ENCODE measurements at regions not wholly inside any gene's neighbourhood (a gene's known extent, or its start where the extent isn't known, plus 50 kb on each side); places are given as distances from the start of the nearest gene placed in this dataset.

DNA sequence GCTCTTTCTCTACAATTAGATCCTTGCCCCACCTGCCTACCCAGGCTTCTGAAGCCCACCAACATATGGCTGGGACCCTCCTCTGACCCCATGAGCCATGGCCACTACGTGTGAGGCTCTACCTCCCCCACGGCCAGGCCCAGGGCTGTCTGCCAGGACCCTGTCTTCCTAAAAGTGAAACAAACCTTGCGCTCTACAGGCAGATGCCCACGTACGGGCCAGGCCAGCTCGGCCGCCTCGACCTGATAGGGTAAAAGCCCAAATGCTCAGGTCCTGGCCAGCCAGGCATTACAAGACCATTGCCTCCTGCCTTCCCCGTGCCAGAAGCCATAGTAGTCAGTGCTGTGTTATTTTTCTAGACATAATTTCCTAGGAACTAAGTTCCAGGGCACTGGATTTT is 1496.4 kb downstream of the BRD1 start:
- Histone ChIP-seq H3K9me3 (peaks cover 0 to 29% (median 22%) of the 10 kb centered on the region in 4 donors), H3K36me3 (no peaks in the 10 kb centered on the region), H3K4me1 (no peaks in the 10 kb centered on the region), H3K27ac (no peak overlapping the region), H3K27me3 (peaks cover 0 to 28% (median 0%) of the 10 kb centered on the region in 3 donors), H3K4me3 (no peak overlapping the region)
- no peak for DNase-seq
- intact Hi-C loops (cut with DNase I; ENCODE audit: low total_unique reads): no loop called here
- 78 to 88% (median 86%) methylated on average over 9 of the region's 9 CpGs for WGBS, 5 donors
- TF ChIP-seq POLR2AphosphoS5 (IDR thresholded peaks at IDR 0.05): no peak
- TF ChIP-seq EP300 (IDR thresholded peaks at IDR 0.05): no peak
- TF ChIP-seq, protein P1, sequence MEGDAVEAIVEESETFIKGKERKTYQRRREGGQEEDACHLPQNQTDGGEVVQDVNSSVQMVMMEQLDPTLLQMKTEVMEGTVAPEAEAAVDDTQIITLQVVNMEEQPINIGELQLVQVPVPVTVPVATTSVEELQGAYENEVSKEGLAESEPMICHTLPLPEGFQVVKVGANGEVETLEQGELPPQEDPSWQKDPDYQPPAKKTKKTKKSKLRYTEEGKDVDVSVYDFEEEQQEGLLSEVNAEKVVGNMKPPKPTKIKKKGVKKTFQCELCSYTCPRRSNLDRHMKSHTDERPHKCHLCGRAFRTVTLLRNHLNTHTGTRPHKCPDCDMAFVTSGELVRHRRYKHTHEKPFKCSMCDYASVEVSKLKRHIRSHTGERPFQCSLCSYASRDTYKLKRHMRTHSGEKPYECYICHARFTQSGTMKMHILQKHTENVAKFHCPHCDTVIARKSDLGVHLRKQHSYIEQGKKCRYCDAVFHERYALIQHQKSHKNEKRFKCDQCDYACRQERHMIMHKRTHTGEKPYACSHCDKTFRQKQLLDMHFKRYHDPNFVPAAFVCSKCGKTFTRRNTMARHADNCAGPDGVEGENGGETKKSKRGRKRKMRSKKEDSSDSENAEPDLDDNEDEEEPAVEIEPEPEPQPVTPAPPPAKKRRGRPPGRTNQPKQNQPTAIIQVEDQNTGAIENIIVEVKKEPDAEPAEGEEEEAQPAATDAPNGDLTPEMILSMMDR (IDR thresholded peaks at IDR 0.05): no peak
- no peak for TF ChIP-seq POLR2A (IDR thresholded peaks at IDR 0.05)

DNA sequence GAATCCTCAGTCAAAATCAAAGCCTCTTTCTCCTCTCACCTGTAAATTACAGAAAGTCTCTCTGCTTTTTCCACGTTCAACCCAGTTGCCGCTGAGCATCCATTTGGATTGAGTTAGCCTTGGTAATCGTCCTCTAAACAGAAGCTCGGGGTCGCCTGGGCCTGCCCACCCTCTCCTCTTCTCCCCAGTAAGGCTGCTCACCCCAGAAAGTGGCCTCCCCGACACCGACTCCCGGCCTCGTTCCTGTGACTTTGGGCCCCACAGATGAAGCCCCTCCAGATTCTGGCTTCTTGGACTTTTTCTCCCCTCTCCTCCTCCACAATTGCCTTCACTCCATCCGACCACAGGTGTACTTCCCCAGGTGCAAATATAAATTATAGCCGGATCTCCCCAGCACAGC is 1500.0 kb downstream of the BRD1 start:
- DNase-seq: no peak
- TF ChIP-seq POLR2AphosphoS5 (IDR thresholded peaks at IDR 0.05): no peak
- TF ChIP-seq EP300 (IDR thresholded peaks at IDR 0.05): no peak
- TF ChIP-seq, protein P1 (IDR thresholded peaks at IDR 0.05): no peak
- no peak for TF ChIP-seq POLR2A (IDR thresholded peaks at IDR 0.05)
- H3K36me3 ChIP-seq: no peaks in the 10 kb centered on the region
- no peaks in the 10 kb centered on the region for H3K4me1 ChIP-seq
- intact Hi-C loops (cut with DNase I; ENCODE audit: low total_unique reads): no loop called here
- H3K27ac ChIP-seq: no peak overlapping the region
- H3K4me3 ChIP-seq: no peak overlapping the region
- H3K9me3 ChIP-seq: peaks cover 0 to 50% (median 24%) of the 10 kb centered on the region in 4 donors
- 85 to 91% (median 89%) methylated on average over 11 of the region's 11 CpGs for WGBS, 5 donors
- no peaks in the 10 kb centered on the region for H3K27me3 ChIP-seq

DNA sequence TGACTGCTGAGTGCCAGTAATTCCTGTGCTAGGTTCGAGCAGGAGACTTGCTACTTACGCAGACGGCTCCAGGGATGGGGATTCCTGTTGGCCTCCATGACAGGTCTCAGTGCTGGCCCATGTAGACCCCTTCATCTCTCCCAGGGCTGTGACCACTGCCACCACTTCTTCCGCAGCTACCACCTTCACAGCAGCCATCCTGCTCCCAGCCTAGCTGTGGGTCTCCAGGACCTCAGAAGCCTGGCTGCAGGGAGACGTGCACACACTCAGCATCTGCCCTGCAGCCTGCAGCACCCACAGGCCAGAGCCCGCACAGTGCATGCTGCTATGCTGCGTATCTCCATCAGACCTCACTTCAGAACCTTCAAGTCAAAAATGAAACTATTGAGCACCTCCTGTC is 1503.9 kb downstream of the BRD1 start:
- intact Hi-C loops (cut with DNase I; ENCODE audit: low total_unique reads): no loop called here
- peaks cover 0 to 31% (median 8%) of the 10 kb centered on the region in 4 donors for H3K9me3 ChIP-seq
- 87 to 95% (median 91%) methylated on average over 6 to 7 of the region's 7 CpGs for WGBS, 5 donors
- TF ChIP-seq POLR2AphosphoS5 (IDR thresholded peaks at IDR 0.05): no peak
- TF ChIP-seq, protein P1 (IDR thresholded peaks at IDR 0.05): no peak
- TF ChIP-seq POLR2A (IDR thresholded peaks at IDR 0.05): no peak
- no peak for TF ChIP-seq EP300 (IDR thresholded peaks at IDR 0.05)
- H3K27ac ChIP-seq: no peak overlapping the region
- H3K4me1 ChIP-seq: no peaks in the 10 kb centered on the region
- no peak overlapping the region for H3K4me3 ChIP-seq
- H3K27me3 ChIP-seq: peaks cover 0 to 31% (median 5%) of the 10 kb centered on the region in 3 donors
- DNase-seq: no peak
- no peaks in the 10 kb centered on the region for H3K36me3 ChIP-seq

DNA sequence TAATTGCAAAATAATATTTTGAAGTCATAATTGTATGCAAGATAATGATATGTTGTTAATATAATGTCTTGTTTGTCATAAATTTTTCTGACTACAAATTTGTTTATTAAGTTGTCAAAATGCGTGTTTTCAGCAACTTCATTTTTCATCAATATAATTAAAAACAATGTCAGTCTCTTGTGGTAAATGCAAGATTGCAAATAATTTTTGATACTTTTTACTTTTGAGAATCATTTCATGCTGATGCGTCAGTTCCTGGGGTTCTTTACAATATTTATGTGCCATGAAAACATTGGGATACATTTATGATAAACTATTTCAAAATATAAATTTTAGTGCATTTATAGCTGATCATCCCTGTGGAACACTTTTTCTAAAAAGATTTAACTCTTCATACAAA is 1504.8 kb downstream of the BRD1 start:
- Histone ChIP-seq H3K4me1 (no peaks in the 10 kb centered on the region), H3K27me3 (peaks cover 0 to 34% (median 5%) of the 10 kb centered on the region in 3 donors), H3K36me3 (no peaks in the 10 kb centered on the region), H3K4me3 (no peak overlapping the region), H3K27ac (no peak overlapping the region), H3K9me3 (peaks cover 0 to 25% (median 2%) of the 10 kb centered on the region in 4 donors)
- 89 to 96% (median 95%) methylated on average over 2 of the region's 2 CpGs for WGBS, 5 donors
- intact Hi-C loops (cut with DNase I; ENCODE audit: low total_unique reads): no loop called here
- DNase-seq: no peak
- TF ChIP-seq POLR2AphosphoS5 (IDR thresholded peaks at IDR 0.05) (no peak), POLR2A (IDR thresholded peaks at IDR 0.05) (no peak), EP300 (IDR thresholded peaks at IDR 0.05) (no peak)
- TF ChIP-seq, protein P1 (IDR thresholded peaks at IDR 0.05): no peak
